IMR-90 (cell line): ENCODE measurements at regions not wholly inside any gene's neighbourhood (a gene's known extent, or its start where the extent isn't known, plus 50 kb on each side); places are given as distances from the start of the nearest gene placed in this dataset.
"Not testable (repeated sequence)": the region's sequence is repeated elsewhere in the genome, so short reads cannot be mapped to it uniquely, and the experiment has no call there.

ENCODE experiments used
- ATAC-seq: fragments of 200-7000 bp; cut with Tn5 transposase; 2 replicates; pipeline ENCODE4 v1.9.1; 2020; ENCODE audit warnings: low read depth, mild to moderate bottlenecking, moderate library complexity
- BruUV-seq: library from RNA; stranded (reverse); fragments of 400-500 nt; replicated peaks from 2 replicates; lab custom pipeline; 2021; lab: Mats Ljungman, UMichigan
- CTCF ChIA-PET: fragments of 300-600 bp; formaldehyde crosslinking; extraction: SDS; loops from one replicate; lab custom pipeline; 2021; ENCODE audit warnings: antibody characterized with exemption; lab: Yijun Ruan, JAX
- POLR2A ChIA-PET: fragments of 300-600 bp; sonication (Branson Sonifier 250); formaldehyde crosslinking; loops from one replicate; lab custom pipeline; 2022; ENCODE audit warnings: antibody characterized with exemption; ENCODE audit not compliant: unreplicated experiment; lab: Charles Lee
- DNase-seq: peaks from one replicate; pipeline ENCODE4 v3.0.0; 2013
- H2AFZ ChIP-seq: replicated peaks from 2 replicates; pipeline ENCODE3; 2013; ENCODE audit warnings: low read length, mild to moderate bottlenecking; ENCODE audit not compliant: poor library complexity
- H2AK5ac ChIP-seq: 2 replicates; pipeline ENCODE4 v1.6.1; 2013; ENCODE audit warnings: low read depth, low read length, inconsistent platforms
- H2AK9ac ChIP-seq: replicated peaks from 2 replicates; pipeline ENCODE3; 2013; ENCODE audit warnings: mild to moderate bottlenecking, low read depth, low read length, moderate library complexity; ENCODE audit not compliant: poor library complexity
- H2BK120ac ChIP-seq: 2 replicates; pipeline ENCODE4 v1.6.1; 2013; ENCODE audit warnings: low read depth, low read length, inconsistent platforms
- H2BK15ac ChIP-seq: 3 replicates; pipeline ENCODE4 v1.6.1; 2013; ENCODE audit warnings: low read depth, low read length, inconsistent platforms
- H2BK20ac ChIP-seq: 2 replicates; pipeline ENCODE4 v1.6.1; 2013; ENCODE audit warnings: low read depth, mild to moderate bottlenecking, inconsistent platforms, low read length, moderate library complexity
- H2BK5ac ChIP-seq: 2 replicates; pipeline ENCODE4 v1.6.1; 2013; ENCODE audit warnings: mild to moderate bottlenecking, low read depth, low read length, inconsistent platforms; ENCODE audit not compliant: poor library complexity, severe bottlenecking
- H3K14ac ChIP-seq: replicated peaks from 2 replicates; pipeline ENCODE4 v1.6.1; 2013; ENCODE audit warnings: low read depth, low read length, inconsistent platforms
- H3K18ac ChIP-seq: 2 replicates; pipeline ENCODE4 v1.6.1; 2013; ENCODE audit warnings: low read depth, low read length, control low read depth
- H3K23ac ChIP-seq: 2 replicates; pipeline ENCODE4 v1.6.1; 2013; ENCODE audit warnings: low read depth, low read length, inconsistent platforms
- H3K27ac ChIP-seq: 2 replicates; pipeline ENCODE4 v1.5.1; 2013; ENCODE audit warnings: mild to moderate bottlenecking, control low read depth, low read length; ENCODE audit not compliant: insufficient read depth
- H3K27me3 ChIP-seq: 2 replicates; pipeline ENCODE4 v1.6.1; 2013; ENCODE audit warnings: low read length; ENCODE audit not compliant: control insufficient read depth, insufficient read depth
- H3K36me3 ChIP-seq: 2 replicates; pipeline ENCODE4 v1.6.1; 2013; ENCODE audit warnings: low read length, mixed read lengths; ENCODE audit not compliant: control insufficient read depth, insufficient read depth
- H3K4ac ChIP-seq: 2 replicates; pipeline ENCODE4 v1.6.1; 2013; ENCODE audit warnings: low read depth, low read length, inconsistent platforms
- H3K4me1 ChIP-seq: 2 replicates; pipeline ENCODE4 v1.6.1; 2013; ENCODE audit warnings: low read length, mixed read lengths; ENCODE audit not compliant: control insufficient read depth, insufficient read depth
- H3K4me2 ChIP-seq: 2 replicates; pipeline ENCODE4 v1.6.1; 2013; ENCODE audit warnings: low read depth, mild to moderate bottlenecking, control low read depth, low read length, moderate library complexity
- H3K4me3 ChIP-seq: 2 replicates; pipeline ENCODE4 v1.5.1; 2013; ENCODE audit warnings: low read depth, mild to moderate bottlenecking, control low read depth, low read length, moderate library complexity; ENCODE audit not compliant: insufficient read depth
- H3K56ac ChIP-seq: 2 replicates; pipeline ENCODE4 v1.6.1; 2013; ENCODE audit warnings: low read length, inconsistent platforms; ENCODE audit not compliant: insufficient read depth; ENCODE audit errors: extremely low read depth
- H3K79me1 ChIP-seq, 2 experiments: 2 replicates each; pipeline ENCODE4 v1.6.1; 2013; ENCODE audit warnings: low read length in 2 of 2, inconsistent platforms in 1 of 2, low read depth in 1 of 2
- H3K9ac ChIP-seq: 2 replicates; pipeline ENCODE4 v1.6.1; 2013; ENCODE audit warnings: low read depth, low read length, control low read depth
- H3K9me1 ChIP-seq: 2 replicates; pipeline ENCODE4 v1.6.1; 2013; ENCODE audit warnings: low read length, inconsistent platforms; ENCODE audit not compliant: insufficient read depth
- H3K9me3 ChIP-seq: 2 replicates; pipeline ENCODE4 v1.6.1; 2013; ENCODE audit warnings: low read length; ENCODE audit not compliant: control insufficient read depth, insufficient read depth
- H4K20me1 ChIP-seq: 2 replicates; pipeline ENCODE4 v1.6.1; 2013; ENCODE audit warnings: low read length, inconsistent platforms; ENCODE audit not compliant: insufficient read depth
- H4K5ac ChIP-seq: 2 replicates; pipeline ENCODE4 v1.6.1; 2013; ENCODE audit warnings: mild to moderate bottlenecking, low read depth, low read length, control low read depth
- H4K8ac ChIP-seq, 2 experiments: 2 replicates each; pipeline ENCODE4 v1.6.1; 2013; ENCODE audit warnings: low read depth in 2 of 2, low read length in 2 of 2, control low read depth in 1 of 2, inconsistent platforms in 1 of 2
- H4K91ac ChIP-seq: 2 replicates; pipeline ENCODE4 v1.6.1; 2013; ENCODE audit warnings: low read depth, low read length, inconsistent platforms; ENCODE audit not compliant: insufficient read depth
- WGBS, 2 experiments: methylation state at CpG; one replicate each; pipeline versions ENCODE4 v1.1.5 to v1.1.7; 2013; ENCODE audit warnings: missing lambda C conversion rate in 2 of 2; ENCODE audit not compliant: insufficient read length in 1 of 2; ENCODE audit errors: extremely low coverage in 2 of 2; 5-methylcytosine and 5-hydroxymethylcytosine counted together
- dilution Hi-C: fragments of 300-500 bp; cut with HindIII; formaldehyde crosslinking; loops from one replicate; pipeline ENCODE4 v1.14.3; 2018; ENCODE audit warnings: low sequenced_read_pairs; ENCODE audit not compliant: unreplicated experiment
- in situ Hi-C: fragments of 300-500 bp; cut with MboI; formaldehyde crosslinking; loops from 3 replicates; pipeline ENCODE4 v1.14.3; 2019; ENCODE audit warnings: low sequenced_read_pairs, inconsistent platforms, mixed read lengths
- intact Hi-C: fragments of 100-400 bp; cut with micrococcal nuclease; formaldehyde crosslinking; loops from 2 replicates; pipeline ENCODE4 v1.10.0; 2022

- H3K27ac ChIP-seq, DNase-seq, H3K18ac ChIP-seq, CTCF ChIA-PET, H3K79me1 ChIP-seq, H3K9ac ChIP-seq, H4K8ac ChIP-seq, H2AK9ac ChIP-seq, H3K23ac ChIP-seq, H2AFZ ChIP-seq, H3K36me3 ChIP-seq, H3K9me3 ChIP-seq, H3K4ac ChIP-seq, H4K91ac ChIP-seq, H2BK20ac ChIP-seq, H2BK5ac ChIP-seq, H2BK15ac ChIP-seq, dilution Hi-C loops, H3K27me3 ChIP-seq, in situ Hi-C loops, H3K9me1 ChIP-seq, POLR2A ChIA-PET, H2BK120ac ChIP-seq, H3K4me2 ChIP-seq, intact Hi-C loops, H4K20me1 ChIP-seq, H3K4me1 ChIP-seq, H3K14ac ChIP-seq, H3K4me3 ChIP-seq, H3K56ac ChIP-seq, H4K5ac ChIP-seq, H2AK5ac ChIP-seq, BruUV-seq: not testable (repeated sequence)
- peak; percentile 77 for ATAC-seq
- WGBS, 2 experiments = no CpG with 5 or more reads among the region's 7 CpGs
These were observed 3941.6 kb upstream of the TPTE start for GRCh38 chr21:6579801-6580200.
